ENCODE measurements at regions not wholly inside any gene's neighbourhood (a gene's known extent, or its start where the extent isn't known, plus 50 kb on each side); places are given as distances from the start of the nearest gene placed in this dataset.

DNA sequence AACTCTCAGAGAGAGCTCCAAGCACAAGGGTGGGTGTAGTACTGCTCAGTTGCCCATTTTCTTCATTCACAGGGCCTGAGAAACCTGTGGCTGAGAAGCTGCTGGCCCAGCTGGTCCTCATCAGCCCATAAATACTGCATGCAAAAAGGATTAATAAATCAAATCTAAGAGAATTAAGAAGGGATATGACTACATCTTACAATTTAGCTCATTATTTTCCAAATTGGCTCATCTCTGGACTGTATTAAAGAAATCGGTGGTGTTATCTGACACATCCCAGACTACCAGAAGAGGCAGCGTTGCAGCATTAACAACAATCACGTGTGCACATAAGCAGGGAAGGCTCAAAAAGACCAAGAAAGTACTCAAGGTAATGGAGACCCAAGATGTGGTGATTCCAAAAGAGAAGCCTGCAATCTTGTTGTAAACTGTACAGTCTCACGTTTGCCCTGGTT lies 90.7 kb downstream of the CD24 start:
- TF ChIP-seq, protein P1, sequence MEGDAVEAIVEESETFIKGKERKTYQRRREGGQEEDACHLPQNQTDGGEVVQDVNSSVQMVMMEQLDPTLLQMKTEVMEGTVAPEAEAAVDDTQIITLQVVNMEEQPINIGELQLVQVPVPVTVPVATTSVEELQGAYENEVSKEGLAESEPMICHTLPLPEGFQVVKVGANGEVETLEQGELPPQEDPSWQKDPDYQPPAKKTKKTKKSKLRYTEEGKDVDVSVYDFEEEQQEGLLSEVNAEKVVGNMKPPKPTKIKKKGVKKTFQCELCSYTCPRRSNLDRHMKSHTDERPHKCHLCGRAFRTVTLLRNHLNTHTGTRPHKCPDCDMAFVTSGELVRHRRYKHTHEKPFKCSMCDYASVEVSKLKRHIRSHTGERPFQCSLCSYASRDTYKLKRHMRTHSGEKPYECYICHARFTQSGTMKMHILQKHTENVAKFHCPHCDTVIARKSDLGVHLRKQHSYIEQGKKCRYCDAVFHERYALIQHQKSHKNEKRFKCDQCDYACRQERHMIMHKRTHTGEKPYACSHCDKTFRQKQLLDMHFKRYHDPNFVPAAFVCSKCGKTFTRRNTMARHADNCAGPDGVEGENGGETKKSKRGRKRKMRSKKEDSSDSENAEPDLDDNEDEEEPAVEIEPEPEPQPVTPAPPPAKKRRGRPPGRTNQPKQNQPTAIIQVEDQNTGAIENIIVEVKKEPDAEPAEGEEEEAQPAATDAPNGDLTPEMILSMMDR (IDR thresholded peaks at IDR 0.05) = no peak
- TF ChIP-seq POLR2AphosphoS5 (IDR thresholded peaks at IDR 0.05) = no peak

Data from prostate gland (tissue), 2 donors.